HepG2 (cell line): ENCODE measurements at regions not wholly inside any gene's neighbourhood (a gene's known extent, or its start where the extent isn't known, plus 50 kb on each side); places are given as distances from the start of the nearest gene placed in this dataset.

Experiments
- CBX5 ChIP-seq: sonication (generic); formaldehyde crosslinking; IDR thresholded peaks from 2 replicates; pipeline ENCODE4 v1.4.0; 2020; ENCODE audit warnings: missing genetic modification reagents, borderline replicate concordance
- CENPX ChIP-seq: sonication (generic); formaldehyde crosslinking; IDR thresholded peaks from 2 replicates; pipeline ENCODE4 v1.9.0; 2021; ENCODE audit warnings: mild to moderate bottlenecking, missing genetic modification reagents, moderate library complexity
- GLI4 ChIP-seq: sonication (generic); formaldehyde crosslinking; IDR thresholded peaks from 2 replicates; pipeline ENCODE4 v1.5.1; 2020; ENCODE audit warnings: missing genetic modification reagents, mild to moderate bottlenecking, moderate library complexity, borderline replicate concordance
- HDAC2 ChIP-seq: sonication (generic); formaldehyde crosslinking; IDR thresholded peaks from 2 replicates; pipeline ENCODE4 v1.4.0; 2020; ENCODE audit warnings: missing genetic modification reagents
- HMG20A ChIP-seq: IDR thresholded peaks from 2 replicates; pipeline ENCODE4 v1.6.1; 2016; ENCODE audit warnings: borderline replicate concordance
- HNRNPLL ChIP-seq: fragments of 200-400 bp; formaldehyde crosslinking; IDR thresholded peaks from 2 replicates; pipeline ENCODE4 v1.6.1; 2017; ENCODE audit warnings: mild to moderate bottlenecking, low read depth, low read length; ENCODE audit not compliant: poor library complexity, severe bottlenecking
- HOXD1 ChIP-seq: sonication (generic); formaldehyde crosslinking; IDR thresholded peaks from 2 replicates; pipeline ENCODE4 v1.5.0; 2020; ENCODE audit warnings: missing genetic modification reagents
- KDM5A ChIP-seq: fragments of 200-600 bp; sonication (generic); IDR thresholded peaks from 2 replicates; pipeline ENCODE4 v1.7.0; 2018; ENCODE audit warnings: antibody characterized with exemption, mild to moderate bottlenecking, low read length, borderline replicate concordance
- KMT2B ChIP-seq: IDR thresholded peaks from 2 replicates; pipeline ENCODE4 v1.6.1; 2016; ENCODE audit warnings: missing genetic modification reagents, missing compliant biosample characterization
- RARA ChIP-seq: IDR thresholded peaks from 2 replicates; pipeline ENCODE4 v1.6.1; 2016; ENCODE audit warnings: missing genetic modification reagents, missing compliant biosample characterization
- RNF2 ChIP-seq: fragments of 450-650 bp; conservative IDR thresholded peaks from 2 replicates; pipeline ENCODE4 v1.6.1; 2016; ENCODE audit warnings: low read depth
- SAFB2 ChIP-seq: sonication (generic); formaldehyde crosslinking; IDR thresholded peaks from 2 replicates; pipeline ENCODE4 v1.5.1; 2020; ENCODE audit warnings: missing genetic modification reagents, low read depth, mild to moderate bottlenecking, borderline replicate concordance
- TCF7 ChIP-seq: sonication (generic); IDR thresholded peaks from 2 replicates; pipeline ENCODE4 v1.6.1; 2016; ENCODE audit warnings: antibody characterized with exemption, low read depth
- ZFP90 ChIP-seq: sonication (generic); formaldehyde crosslinking; IDR thresholded peaks from 2 replicates; pipeline ENCODE4 v1.8.0; 2022; ENCODE audit warnings: missing genetic modification reagents, mild to moderate bottlenecking, inconsistent platforms, borderline replicate concordance
- ZNF460 ChIP-seq: sonication (generic); formaldehyde crosslinking; IDR thresholded peaks from 2 replicates; pipeline ENCODE4 v1.5.1; 2020; ENCODE audit warnings: missing genetic modification reagents, mild to moderate bottlenecking, borderline replicate concordance
- ZNF615 ChIP-seq: sonication (generic); formaldehyde crosslinking; IDR thresholded peaks from 2 replicates; pipeline ENCODE4 v1.5.0; 2020; ENCODE audit warnings: mild to moderate bottlenecking, missing genetic modification reagents, borderline replicate concordance
- ZNF713 ChIP-seq: sonication (generic); formaldehyde crosslinking; IDR thresholded peaks from 2 replicates; pipeline ENCODE4 v1.4.0; 2020; ENCODE audit warnings: mild to moderate bottlenecking, missing genetic modification reagents
- ZNF775 ChIP-seq: sonication (generic); formaldehyde crosslinking; IDR thresholded peaks from 2 replicates; pipeline ENCODE4 v1.4.0; 2020; ENCODE audit warnings: missing genetic modification reagents, mild to moderate bottlenecking, moderate library complexity, borderline replicate concordance
- ZNF790 ChIP-seq: sonication (generic); formaldehyde crosslinking; IDR thresholded peaks from 2 replicates; pipeline ENCODE4 v1.8.0; 2022; ENCODE audit warnings: missing genetic modification reagents, mild to moderate bottlenecking, borderline replicate concordance
- TF ChIP-seq, protein P1 (sequence below): sonication (generic); formaldehyde crosslinking; conservative IDR thresholded peaks from 2 replicates; pipeline ENCODE4 v1.4.0; 2020; ENCODE audit warnings: missing genetic modification reagents
- TF ChIP-seq, protein P2 (sequence below): sonication (generic); formaldehyde crosslinking; IDR thresholded peaks from 2 replicates; pipeline ENCODE4 v1.4.0; 2020; ENCODE audit warnings: mild to moderate bottlenecking, missing genetic modification reagents
- TF ChIP-seq, protein P3 (sequence below): sonication (generic); formaldehyde crosslinking; IDR thresholded peaks from 2 replicates; pipeline ENCODE4 v1.5.1; 2020; ENCODE audit warnings: mild to moderate bottlenecking, missing genetic modification reagents, borderline replicate concordance
- TF ChIP-seq, protein P4 (sequence below): sonication (generic); formaldehyde crosslinking; IDR thresholded peaks from 2 replicates; pipeline ENCODE4 v1.4.0; 2020; ENCODE audit warnings: missing genetic modification reagents, mild to moderate bottlenecking, borderline replicate concordance
- TF ChIP-seq, protein P5 (sequence below): sonication (generic); formaldehyde crosslinking; IDR thresholded peaks from 2 replicates; pipeline ENCODE4 v1.9.0; 2022; ENCODE audit warnings: missing genetic modification reagents, mild to moderate bottlenecking, borderline replicate concordance

DNA sequence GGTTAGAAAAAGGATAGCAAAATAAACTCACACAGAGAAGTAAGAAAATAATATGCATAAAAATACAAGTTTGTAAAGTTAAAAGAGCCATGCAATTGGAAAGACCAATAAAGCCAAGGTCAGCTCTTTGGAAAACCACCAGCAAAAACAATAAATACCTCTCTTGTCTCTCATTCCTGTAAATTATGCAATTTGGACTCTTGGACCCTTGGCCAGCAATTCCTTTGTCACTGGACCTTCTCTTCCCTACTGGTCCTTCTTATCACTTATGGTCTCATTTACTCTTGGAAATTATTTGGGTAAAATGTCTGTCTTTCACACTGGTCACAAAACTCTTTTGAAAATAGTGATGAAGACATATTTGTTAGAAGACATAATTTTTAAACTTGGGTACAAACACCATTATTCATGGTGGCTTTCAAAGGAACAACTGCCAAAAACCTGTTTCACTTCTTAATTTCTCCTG is 379.5 kb downstream of the TMEM232 start (continued):
- no peak for TF ChIP-seq ZNF713
- no peak for TF ChIP-seq ZNF790 (CRISPR knock-in tag)
- no peak for TF ChIP-seq CENPX (CRISPR knock-in tag)
- TF ChIP-seq SAFB2 (CRISPR knock-in tag), result no peak
- TF ChIP-seq KMT2B, result 0 out of 2 replicates have a peak, but pooled peaks have one; percentile 7
- TF ChIP-seq, protein P1, sequence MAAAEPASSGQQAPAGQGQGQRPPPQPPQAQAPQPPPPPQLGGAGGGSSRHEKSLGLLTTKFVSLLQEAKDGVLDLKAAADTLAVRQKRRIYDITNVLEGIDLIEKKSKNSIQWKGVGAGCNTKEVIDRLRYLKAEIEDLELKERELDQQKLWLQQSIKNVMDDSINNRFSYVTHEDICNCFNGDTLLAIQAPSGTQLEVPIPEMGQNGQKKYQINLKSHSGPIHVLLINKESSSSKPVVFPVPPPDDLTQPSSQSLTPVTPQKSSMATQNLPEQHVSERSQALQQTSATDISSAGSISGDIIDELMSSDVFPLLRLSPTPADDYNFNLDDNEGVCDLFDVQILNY (CRISPR knock-in tag), result no peak
- no peak for TF ChIP-seq HOXD1 (CRISPR knock-in tag)
- TF ChIP-seq HNRNPLL, result no peak
- peak; percentile 74 for TF ChIP-seq TCF7
- TF ChIP-seq HMG20A (CRISPR knock-in tag), result peak; percentile 98
- TF ChIP-seq, protein P2, sequence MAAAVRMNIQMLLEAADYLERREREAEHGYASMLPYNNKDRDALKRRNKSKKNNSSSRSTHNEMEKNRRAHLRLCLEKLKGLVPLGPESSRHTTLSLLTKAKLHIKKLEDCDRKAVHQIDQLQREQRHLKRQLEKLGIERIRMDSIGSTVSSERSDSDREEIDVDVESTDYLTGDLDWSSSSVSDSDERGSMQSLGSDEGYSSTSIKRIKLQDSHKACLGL (CRISPR knock-in tag), result no peak
- no peak for TF ChIP-seq ZNF615
- TF ChIP-seq, protein P3, sequence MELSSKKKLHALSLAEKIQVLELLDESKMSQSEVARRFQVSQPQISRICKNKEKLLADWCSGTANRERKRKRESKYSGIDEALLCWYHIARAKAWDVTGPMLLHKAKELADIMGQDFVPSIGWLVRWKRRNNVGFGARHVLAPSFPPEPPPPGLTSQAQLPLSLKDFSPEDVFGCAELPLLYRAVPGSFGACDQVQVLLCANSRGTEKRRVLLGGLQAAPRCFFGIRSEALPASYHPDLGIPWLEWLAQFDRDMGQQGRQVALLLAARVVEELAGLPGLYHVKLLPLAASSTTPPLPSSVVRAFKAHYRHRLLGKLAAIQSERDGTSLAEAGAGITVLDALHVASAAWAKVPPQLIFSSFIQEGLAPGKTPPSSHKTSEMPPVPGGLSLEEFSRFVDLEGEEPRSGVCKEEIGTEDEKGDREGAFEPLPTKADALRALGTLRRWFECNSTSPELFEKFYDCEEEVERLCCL, result no peak
- TF ChIP-seq KDM5A, result no peak
- TF ChIP-seq RARA, result peak; percentile 82
- TF ChIP-seq, protein P4, sequence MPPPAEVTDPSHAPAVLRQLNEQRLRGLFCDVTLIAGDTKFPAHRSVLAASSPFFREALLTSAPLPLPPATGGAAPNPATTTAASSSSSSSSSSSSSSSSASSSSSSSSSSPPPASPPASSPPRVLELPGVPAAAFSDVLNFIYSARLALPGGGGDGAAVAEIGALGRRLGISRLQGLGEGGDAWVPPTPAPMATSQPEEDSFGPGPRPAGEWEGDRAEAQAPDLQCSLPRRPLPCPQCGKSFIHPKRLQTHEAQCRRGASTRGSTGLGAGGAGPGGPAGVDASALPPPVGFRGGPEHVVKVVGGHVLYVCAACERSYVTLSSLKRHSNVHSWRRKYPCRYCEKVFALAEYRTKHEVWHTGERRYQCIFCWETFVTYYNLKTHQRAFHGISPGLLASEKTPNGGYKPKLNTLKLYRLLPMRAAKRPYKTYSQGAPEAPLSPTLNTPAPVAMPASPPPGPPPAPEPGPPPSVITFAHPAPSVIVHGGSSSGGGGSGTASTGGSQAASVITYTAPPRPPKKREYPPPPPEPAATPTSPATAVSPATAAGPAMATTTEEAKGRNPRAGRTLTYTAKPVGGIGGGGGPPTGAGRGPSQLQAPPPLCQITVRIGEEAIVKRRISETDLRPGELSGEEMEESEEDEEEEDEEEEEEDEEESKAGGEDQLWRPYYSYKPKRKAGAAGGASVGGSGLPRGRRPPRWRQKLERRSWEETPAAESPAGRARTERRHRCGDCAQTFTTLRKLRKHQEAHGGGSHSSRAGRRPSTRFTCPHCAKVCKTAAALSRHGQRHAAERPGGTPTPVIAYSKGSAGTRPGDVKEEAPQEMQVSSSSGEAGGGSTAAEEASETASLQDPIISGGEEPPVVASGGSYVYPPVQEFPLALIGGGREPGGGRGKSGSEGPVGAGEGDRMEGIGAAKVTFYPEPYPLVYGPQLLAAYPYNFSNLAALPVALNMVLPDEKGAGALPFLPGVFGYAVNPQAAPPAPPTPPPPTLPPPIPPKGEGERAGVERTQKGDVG (CRISPR knock-in tag), result no peak
- no peak for TF ChIP-seq ZFP90 (CRISPR knock-in tag)
- no peak for TF ChIP-seq GLI4 (CRISPR knock-in tag)
- TF ChIP-seq CBX5, result no peak
- TF ChIP-seq ZNF460 (CRISPR knock-in tag), result no peak
- TF ChIP-seq HDAC2 (CRISPR knock-in tag), result peak; percentile 93
- no peak for TF ChIP-seq RNF2
- TF ChIP-seq ZNF775, result no peak
- TF ChIP-seq, protein P5, sequence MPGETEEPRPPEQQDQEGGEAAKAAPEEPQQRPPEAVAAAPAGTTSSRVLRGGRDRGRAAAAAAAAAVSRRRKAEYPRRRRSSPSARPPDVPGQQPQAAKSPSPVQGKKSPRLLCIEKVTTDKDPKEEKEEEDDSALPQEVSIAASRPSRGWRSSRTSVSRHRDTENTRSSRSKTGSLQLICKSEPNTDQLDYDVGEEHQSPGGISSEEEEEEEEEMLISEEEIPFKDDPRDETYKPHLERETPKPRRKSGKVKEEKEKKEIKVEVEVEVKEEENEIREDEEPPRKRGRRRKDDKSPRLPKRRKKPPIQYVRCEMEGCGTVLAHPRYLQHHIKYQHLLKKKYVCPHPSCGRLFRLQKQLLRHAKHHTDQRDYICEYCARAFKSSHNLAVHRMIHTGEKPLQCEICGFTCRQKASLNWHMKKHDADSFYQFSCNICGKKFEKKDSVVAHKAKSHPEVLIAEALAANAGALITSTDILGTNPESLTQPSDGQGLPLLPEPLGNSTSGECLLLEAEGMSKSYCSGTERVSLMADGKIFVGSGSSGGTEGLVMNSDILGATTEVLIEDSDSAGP (CRISPR knock-in tag), result no peak
